ENCODE measurements at regions not wholly inside any gene's neighbourhood (a gene's known extent, or its start where the extent isn't known, plus 50 kb on each side); places are given as distances from the start of the nearest gene placed in this dataset.
"Not testable (repeated sequence)": the region's sequence is repeated elsewhere in the genome, so short reads cannot be mapped to it uniquely, and the experiment has no call there.

DNA sequence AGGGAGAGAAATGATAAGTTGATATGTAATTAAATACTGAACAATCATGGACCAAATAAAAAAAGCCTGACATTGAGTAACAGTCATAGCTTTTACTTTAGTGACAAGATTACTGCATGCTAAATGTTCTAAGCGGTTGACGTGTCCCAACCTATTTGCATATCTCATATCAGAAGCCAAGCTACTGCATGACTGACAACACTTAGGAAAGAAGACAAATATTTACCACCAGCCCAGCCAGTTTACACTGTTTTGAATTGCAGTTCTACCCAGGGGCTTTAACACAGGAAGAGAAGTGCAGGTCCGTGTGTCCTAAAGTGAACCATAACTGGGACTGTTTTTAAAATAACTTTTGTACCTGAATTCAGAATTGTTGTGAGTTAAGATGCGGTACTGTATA is 219.9 kb downstream of the PRDM9 start:
- DNase-seq, result no peak

DNA sequence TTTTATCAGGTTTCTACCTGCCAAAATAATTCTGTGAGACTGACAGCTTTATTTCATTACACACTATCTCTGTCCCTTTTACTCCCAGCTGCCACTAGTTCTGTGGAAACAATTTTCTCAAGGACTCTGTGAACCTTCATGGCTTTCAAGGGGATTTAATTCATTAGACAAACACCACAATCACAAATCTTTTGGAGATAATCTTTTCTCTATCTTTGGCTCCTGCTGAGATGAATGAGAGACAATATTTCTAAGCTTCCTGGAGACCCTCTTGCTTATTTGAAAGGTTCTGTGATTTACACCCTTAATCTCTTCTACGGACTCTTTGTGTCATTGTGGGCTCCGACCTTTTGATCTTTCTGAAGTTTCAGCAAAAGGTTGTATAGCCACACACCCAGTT is 222.6 kb downstream of the PRDM9 start:
- DNase-seq, result no peak

GRCh38 chr5:23740029-23740428 is 232.6 kb downstream of the PRDM9 start:
- no peak for DNase-seq

GRCh38 chr5:23742701-23743100 is 235.3 kb downstream of the PRDM9 start:
- no peak for DNase-seq

- DNase-seq, result no peak
Observed at GRCh38 chr5:23755906-23756305, 248.5 kb downstream of the PRDM9 start.

- no peak for DNase-seq
Observed at GRCh38 chr5:23756779-23757178, 249.4 kb downstream of the PRDM9 start.

DNA sequence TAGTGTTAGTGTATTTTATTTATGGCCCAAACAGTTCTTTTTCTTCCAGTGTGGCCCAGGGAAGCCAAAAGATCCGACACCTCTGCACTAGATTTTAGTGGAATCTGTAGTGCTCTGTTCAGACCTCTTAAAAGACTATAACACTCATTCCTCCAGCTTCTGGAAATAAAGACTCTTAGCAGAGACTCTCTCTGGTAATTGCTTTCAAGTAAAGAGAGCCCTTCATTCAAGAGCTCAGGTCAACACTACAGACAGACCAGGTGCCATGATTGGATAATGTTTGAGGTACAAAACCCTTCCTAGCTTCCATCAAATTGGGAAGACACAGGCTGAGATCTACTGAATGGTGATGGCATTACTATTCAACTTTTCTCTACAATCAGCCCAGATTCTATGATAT is 255.8 kb downstream of the PRDM9 start:
- DNase-seq, result peak; percentile 40

- DNase-seq, result no peak
Observed at GRCh38 chr5:23776684-23777083, 269.3 kb downstream of the PRDM9 start.

DNA sequence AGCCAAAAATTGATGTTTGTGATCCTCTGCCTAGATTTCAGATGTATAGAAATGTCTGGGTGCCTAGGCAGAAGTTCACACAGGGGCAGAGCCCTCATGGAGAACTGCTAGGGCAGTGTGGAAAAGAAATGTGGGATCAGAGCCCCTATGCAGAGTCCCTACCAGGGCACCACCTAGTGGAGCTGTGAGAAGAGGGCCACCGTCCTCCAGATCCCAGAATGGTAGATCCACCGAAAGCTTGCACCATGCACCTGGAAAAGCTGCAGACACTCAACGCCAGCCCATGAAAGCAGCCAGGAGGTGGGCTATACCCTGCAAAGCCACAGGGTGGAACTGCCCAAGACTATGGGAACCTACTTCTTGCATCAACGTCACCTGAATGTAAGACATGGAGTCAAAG is 292.9 kb downstream of the PRDM9 start:
- not testable (repeated sequence) for DNase-seq

GRCh38 chr5:23820765-23821471 is 313.5 kb downstream of the PRDM9 start:
- no peak for DNase-seq

GRCh38 chr5:23823521-23823920 is 316.1 kb downstream of the PRDM9 start:
- DNase-seq, result no peak

- no peak for DNase-seq
Observed at GRCh38 chr5:23825196-23825595, 317.8 kb downstream of the PRDM9 start.

- DNase-seq, result no peak
Observed at GRCh38 chr5:23840083-23840482, 332.7 kb downstream of the PRDM9 start.

- no peak for DNase-seq
Observed at GRCh38 chr5:23864786-23865185, 357.4 kb downstream of the PRDM9 start.

GRCh38 chr5:23877847-23878246 is 370.4 kb downstream of the PRDM9 start:
- no peak for DNase-seq

- no peak for DNase-seq
Observed at GRCh38 chr5:23884405-23885031, 377.1 kb downstream of the PRDM9 start.

GRCh38 chr5:23893561-23893960 is 386.2 kb downstream of the PRDM9 start:
- no peak for DNase-seq

DNA sequence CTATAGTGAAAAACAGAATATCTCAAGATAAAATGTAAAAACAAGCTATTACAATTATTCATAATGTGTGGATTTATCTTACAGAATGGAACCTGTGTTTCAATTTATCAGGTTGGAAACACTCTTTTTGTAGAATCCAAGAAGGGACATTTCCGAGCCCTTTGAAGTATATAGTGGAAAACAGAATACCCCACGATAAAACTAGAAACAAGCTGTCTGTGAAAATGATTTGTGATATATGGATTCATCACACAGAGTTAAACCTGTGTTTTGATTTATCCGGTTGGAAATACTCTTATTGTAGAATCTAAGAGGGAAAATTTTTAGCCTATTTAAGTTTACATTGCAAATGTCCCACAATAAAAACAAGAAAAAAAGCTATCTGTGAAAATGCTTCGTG is 388.2 kb downstream of the PRDM9 start:
- DNase-seq, result no peak

- DNase-seq, result no peak
Observed at GRCh38 chr5:23930985-23931384, 423.6 kb downstream of the PRDM9 start.

DNA sequence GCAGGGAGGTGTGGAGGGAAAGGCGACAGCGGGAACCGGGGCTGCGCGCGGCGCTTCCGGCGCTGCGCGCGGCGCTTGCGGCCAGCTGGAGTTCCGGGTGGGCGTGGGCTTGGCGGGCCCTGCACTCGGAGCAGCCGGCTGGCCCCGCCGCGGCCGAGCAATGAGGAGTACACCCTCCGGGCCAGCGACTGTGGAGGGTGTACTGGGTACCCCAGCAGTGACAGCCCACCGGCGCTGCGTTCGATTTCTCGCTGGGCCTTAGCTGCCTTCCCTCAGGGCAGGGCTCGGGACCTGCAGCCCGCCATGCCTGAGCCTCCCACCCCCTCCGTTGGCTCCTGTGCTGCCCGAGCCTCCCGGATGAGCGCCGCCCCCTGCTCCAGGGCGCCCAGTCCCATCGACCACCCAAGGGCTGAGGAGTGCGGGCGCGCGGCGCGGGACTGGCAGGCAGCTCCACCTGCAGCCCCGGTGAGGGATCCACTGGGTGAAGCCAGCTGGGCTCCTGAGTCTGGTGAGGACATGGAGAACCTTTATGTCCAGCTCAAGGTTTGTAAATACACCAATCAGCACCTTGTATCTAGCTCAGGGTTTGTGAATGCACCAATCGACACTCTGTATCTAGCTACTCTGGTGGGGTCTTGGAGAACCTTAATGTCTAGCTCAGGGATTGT is 444.0 kb downstream of the PRDM9 start:
- not testable (repeated sequence) for DNase-seq

- no peak for DNase-seq
Observed at GRCh38 chr5:23963449-23963848, 456.0 kb downstream of the PRDM9 start.

DNA sequence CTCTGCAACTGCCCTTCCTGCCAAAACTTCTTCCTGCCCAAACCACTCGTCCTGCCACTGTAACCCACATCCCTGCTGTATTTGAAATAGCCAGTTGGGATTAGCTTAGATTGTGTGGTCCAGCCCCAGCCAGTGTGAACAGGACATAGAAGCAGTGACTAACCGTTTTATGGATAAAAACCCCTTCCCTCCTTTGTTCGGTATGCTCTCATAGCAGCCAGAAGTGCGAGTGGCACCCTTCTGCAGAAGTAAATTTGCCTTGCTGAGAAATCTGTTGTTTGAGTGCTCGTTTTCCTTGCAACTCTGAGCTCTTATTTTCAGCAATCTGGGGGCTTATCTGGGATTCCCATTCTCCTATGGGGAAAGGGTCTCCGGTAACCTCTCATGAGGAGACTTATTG is 470.0 kb downstream of the PRDM9 start:
- DNase-seq, result no peak

GRCh38 chr5:23977997-23978396 is 470.6 kb downstream of the PRDM9 start:
- peak; percentile 6 for DNase-seq

DNA sequence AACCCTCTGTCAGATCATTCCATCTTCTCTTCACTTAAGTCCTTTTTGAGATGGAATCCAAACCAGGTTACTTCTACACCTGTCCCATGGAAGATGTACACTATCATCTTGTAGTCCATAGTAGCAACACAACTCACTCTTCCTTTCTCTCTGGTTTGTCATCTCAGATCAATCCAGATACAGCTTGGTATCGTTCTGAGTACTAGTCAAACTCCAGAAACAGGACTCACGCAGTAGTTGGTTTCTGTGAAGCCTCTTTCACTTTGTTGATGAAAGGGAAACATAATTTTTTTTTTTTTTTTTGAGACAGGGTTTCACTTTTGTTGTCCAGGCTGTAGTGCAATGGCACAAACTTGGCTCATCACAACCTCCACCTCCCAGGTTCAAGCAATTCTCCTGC is 484.0 kb downstream of the PRDM9 start:
- no peak for DNase-seq

Data from NCI-H187 treated with DMSO at 0.1 percent for 48 hours (cell line).